GM23338 (cell line): ENCODE measurements at regions not wholly inside any gene's neighbourhood (a gene's known extent, or its start where the extent isn't known, plus 50 kb on each side); places are given as distances from the start of the nearest gene placed in this dataset.

Source experiments
- CREB1 ChIP-seq: fragments of 250-450 bp; sonication (Bioruptor Pico); IDR thresholded peaks from 2 replicates; pipeline ENCODE4 v1.5.0; 2020; ENCODE audit warnings: low read depth, mild to moderate bottlenecking, moderate library complexity
- CTCF ChIP-seq, 2 experiments: fragments of 200-600 bp in 1 of 2; sonication (generic) in 1 of 2; conservative IDR thresholded peaks; 2 replicates each; pipeline versions ENCODE4 v1.5.1 to v1.6.1; 2016 to 2017; ENCODE audit warnings: antibody characterized with exemption in 2 of 2, low read depth in 2 of 2, mild to moderate bottlenecking in 2 of 2, moderate library complexity in 1 of 2
- ETS1 ChIP-seq: IDR thresholded peaks from 2 replicates; pipeline ENCODE4 v1.6.1; 2016; ENCODE audit warnings: antibody characterized with exemption
- EZH2 ChIP-seq: fragments of 200-600 bp; sonication (generic); IDR thresholded peaks from one replicate; pipeline ENCODE4 v1.8.0; 2017; ENCODE audit warnings: antibody characterized with exemption, mild to moderate bottlenecking, low read depth; ENCODE audit not compliant: unreplicated experiment
- EZH2phosphoT487 ChIP-seq: fragments of 200-600 bp; sonication (generic); IDR thresholded peaks from one replicate; pipeline ENCODE4 v1.8.1; 2018; ENCODE audit warnings: antibody characterized with exemption; ENCODE audit not compliant: unreplicated experiment
- JUNB ChIP-seq: IDR thresholded peaks from one replicate; pipeline ENCODE4 v1.6.1; 2016; ENCODE audit warnings: antibody characterized with exemption; ENCODE audit not compliant: unreplicated experiment
- NANOG ChIP-seq: IDR thresholded peaks from 2 replicates; pipeline ENCODE4 v1.6.1; 2016; ENCODE audit warnings: antibody characterized with exemption, borderline replicate concordance
- POLR2AphosphoS5 ChIP-seq: IDR thresholded peaks from 2 replicates; pipeline ENCODE4 v1.6.1; 2016; ENCODE audit warnings: antibody characterized with exemption, low read depth
- REST ChIP-seq: IDR thresholded peaks from one replicate; pipeline ENCODE4 v1.6.1; 2018; ENCODE audit warnings: antibody characterized with exemption; ENCODE audit not compliant: unreplicated experiment
- STAT1 ChIP-seq: IDR thresholded peaks from one replicate; pipeline ENCODE4 v1.6.1; 2016; ENCODE audit warnings: antibody characterized with exemption; ENCODE audit not compliant: unreplicated experiment
- ZNF114 ChIP-seq: fragments of 250-450 bp; sonication (Bioruptor Pico); IDR thresholded peaks from 2 replicates; pipeline ENCODE4 v1.5.0; 2020; ENCODE audit warnings: mild to moderate bottlenecking, moderate library complexity
- ZNF462 ChIP-seq: fragments of 250-450 bp; sonication (Bioruptor Pico); IDR thresholded peaks from 2 replicates; pipeline ENCODE4 v1.5.0; 2020; ENCODE audit warnings: mild to moderate bottlenecking, moderate library complexity

- TF ChIP-seq CREB1 (CRISPR knock-in tag): no peak
- TF ChIP-seq CTCF (conservative IDR thresholded peaks at IDR 0.05; ENCODE audit: low read depth in 2 of 2): no peak
- TF ChIP-seq EZH2: no peak
- TF ChIP-seq EZH2phosphoT487: no peak
- no peak for TF ChIP-seq ZNF114 (CRISPR knock-in tag)
- TF ChIP-seq STAT1: no peak
- no peak for TF ChIP-seq REST
- TF ChIP-seq POLR2AphosphoS5: no peak
- no peak for TF ChIP-seq NANOG
- no peak for TF ChIP-seq JUNB
- no peak for TF ChIP-seq ETS1
- no peak for TF ChIP-seq ZNF462 (CRISPR knock-in tag)
Observed at GRCh38 chr4:141576585-141577110, 59.7 kb upstream of the IL15 start.
